GM20000 (cell line): ENCODE measurements at regions not wholly inside any gene's neighbourhood (a gene's known extent, or its start where the extent isn't known, plus 50 kb on each side); places are given as distances from the start of the nearest gene placed in this dataset.
"Not testable (repeated sequence)": the region's sequence is repeated elsewhere in the genome, so short reads cannot be mapped to it uniquely, and the experiment has no call there.

Experiments
- DNase-seq: peaks from one replicate; pipeline ENCODE4 v3.0.0; 2012; ENCODE audit warnings: low spot score
- TF ChIP-seq, protein P1 (sequence below): IDR thresholded peaks from 2 replicates; pipeline ENCODE4 v1.5.1; 2012; ENCODE audit warnings: mild to moderate bottlenecking, control low read depth; ENCODE audit errors: extremely low read depth, missing control alignments

- TF ChIP-seq, protein P1, sequence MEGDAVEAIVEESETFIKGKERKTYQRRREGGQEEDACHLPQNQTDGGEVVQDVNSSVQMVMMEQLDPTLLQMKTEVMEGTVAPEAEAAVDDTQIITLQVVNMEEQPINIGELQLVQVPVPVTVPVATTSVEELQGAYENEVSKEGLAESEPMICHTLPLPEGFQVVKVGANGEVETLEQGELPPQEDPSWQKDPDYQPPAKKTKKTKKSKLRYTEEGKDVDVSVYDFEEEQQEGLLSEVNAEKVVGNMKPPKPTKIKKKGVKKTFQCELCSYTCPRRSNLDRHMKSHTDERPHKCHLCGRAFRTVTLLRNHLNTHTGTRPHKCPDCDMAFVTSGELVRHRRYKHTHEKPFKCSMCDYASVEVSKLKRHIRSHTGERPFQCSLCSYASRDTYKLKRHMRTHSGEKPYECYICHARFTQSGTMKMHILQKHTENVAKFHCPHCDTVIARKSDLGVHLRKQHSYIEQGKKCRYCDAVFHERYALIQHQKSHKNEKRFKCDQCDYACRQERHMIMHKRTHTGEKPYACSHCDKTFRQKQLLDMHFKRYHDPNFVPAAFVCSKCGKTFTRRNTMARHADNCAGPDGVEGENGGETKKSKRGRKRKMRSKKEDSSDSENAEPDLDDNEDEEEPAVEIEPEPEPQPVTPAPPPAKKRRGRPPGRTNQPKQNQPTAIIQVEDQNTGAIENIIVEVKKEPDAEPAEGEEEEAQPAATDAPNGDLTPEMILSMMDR: no peak
- DNase-seq: no peak
These were observed 165.3 kb upstream of the PKP2 start for GRCh38 chr12:33061844-33062243.

GRCh38 chr12:33054371-33054770 lies 157.8 kb upstream of the PKP2 start:
- TF ChIP-seq, protein P1: no peak
- no peak for DNase-seq

GRCh38 chr12:33052141-33053051 lies 155.8 kb upstream of the PKP2 start:
- TF ChIP-seq, protein P1: no peak
- DNase-seq: no peak

- TF ChIP-seq, protein P1: no peak
- DNase-seq: no peak
These were observed 151.1 kb upstream of the PKP2 start for GRCh38 chr12:33047666-33048065.

DNA sequence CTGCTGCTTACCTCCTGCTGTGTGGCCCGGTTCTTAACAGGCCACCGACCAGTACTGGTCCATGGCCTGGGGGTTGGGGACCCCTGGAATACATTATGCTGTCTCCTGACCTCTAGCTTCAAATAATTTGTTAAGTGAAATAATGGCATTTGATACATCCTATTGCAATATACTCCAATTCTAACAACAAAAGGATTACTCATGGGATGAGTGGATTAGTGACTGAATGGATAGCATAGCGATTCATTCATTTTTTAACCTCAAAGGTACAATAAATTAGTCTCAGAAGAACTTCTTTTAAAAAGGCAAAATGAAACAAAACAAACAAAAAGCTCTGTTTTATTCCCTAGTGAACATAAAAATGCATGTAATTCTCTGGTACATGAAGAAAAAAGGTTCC lies 147.9 kb upstream of the PKP2 start:
- no peak for DNase-seq

GRCh38 chr12:33041562-33041961 lies 145.0 kb upstream of the PKP2 start:
- TF ChIP-seq, protein P1: no peak
- no peak for DNase-seq

More for the DNA sequence above, 147.9 kb upstream of the PKP2 start:
- TF ChIP-seq, protein P1: no peak

GRCh38 chr12:33033999-33034398 lies 137.4 kb upstream of the PKP2 start:
- not testable (repeated sequence) for DNase-seq

- TF ChIP-seq, protein P1: no peak
- no peak for DNase-seq
These were observed 130.2 kb upstream of the PKP2 start for GRCh38 chr12:33026791-33027190.

- not testable (repeated sequence) for DNase-seq
These were observed 126.1 kb upstream of the PKP2 start for GRCh38 chr12:33022724-33023123.

- DNase-seq: not testable (repeated sequence)
These were observed 120.5 kb upstream of the PKP2 start for GRCh38 chr12:33017029-33017428.
